GM12878 (cell line): ENCODE measurements at regions not wholly inside any gene's neighbourhood (a gene's known extent, or its start where the extent isn't known, plus 50 kb on each side); places are given as distances from the start of the nearest gene placed in this dataset.

Source experiments
- CBX5 ChIP-seq: sonication (generic); IDR thresholded peaks from 2 replicates; pipeline ENCODE4 v1.6.1; 2016; ENCODE audit warnings: low read depth, moderate library complexity, mild to moderate bottlenecking, inconsistent platforms
- EGR1 ChIP-seq, 2 experiments: IDR thresholded peaks; 1 replicate in 1 of 2; 2 replicates in 1 of 2; pipeline ENCODE4 v1.6.1; 2011 to 2012; ENCODE audit warnings: low read depth in 2 of 2, low read length in 2 of 2, borderline replicate concordance in 1 of 2, mild to moderate bottlenecking in 1 of 2, moderate library complexity in 1 of 2
- HDAC6 ChIP-seq: fragments of 200-600 bp; sonication (generic); IDR thresholded peaks from one replicate; pipeline ENCODE4 v1.8.0; 2017; ENCODE audit warnings: antibody characterized with exemption; ENCODE audit not compliant: unreplicated experiment
- KDM1A ChIP-seq: fragments of 200-600 bp; sonication (generic); IDR thresholded peaks from 2 replicates; pipeline ENCODE4 v1.6.1; 2016; ENCODE audit warnings: borderline replicate concordance
- NFIC ChIP-seq: IDR thresholded peaks from 2 replicates; pipeline ENCODE4 v1.6.1; 2012; ENCODE audit warnings: low read depth, mild to moderate bottlenecking, inconsistent platforms, low read length, moderate library complexity
- POLR2AphosphoS5 ChIP-seq: IDR thresholded peaks from 2 replicates; pipeline ENCODE4 v1.6.1; 2011; ENCODE audit warnings: mild to moderate bottlenecking, low read length, inconsistent platforms
- ZNF274 ChIP-seq: IDR thresholded peaks from one replicate; pipeline ENCODE4 v1.8.0; 2011; ENCODE audit not compliant: insufficient read length, insufficient read depth
- TF ChIP-seq, protein P1 (sequence below), 3 experiments: IDR thresholded peaks in 2 of 3; conservative IDR thresholded peaks in 1 of 3; 2 replicates each; pipeline ENCODE4 v1.5.1; 2011; ENCODE audit warnings: low read depth in 3 of 3, low read length in 3 of 3, mild to moderate bottlenecking in 3 of 3, control low read depth in 2 of 3, moderate library complexity in 2 of 3, inconsistent platforms in 1 of 3, mixed read lengths in 1 of 3; ENCODE audit not compliant: control insufficient read depth in 2 of 3, insufficient read depth in 1 of 3; ENCODE audit errors: extremely low read depth in 1 of 3

DNA sequence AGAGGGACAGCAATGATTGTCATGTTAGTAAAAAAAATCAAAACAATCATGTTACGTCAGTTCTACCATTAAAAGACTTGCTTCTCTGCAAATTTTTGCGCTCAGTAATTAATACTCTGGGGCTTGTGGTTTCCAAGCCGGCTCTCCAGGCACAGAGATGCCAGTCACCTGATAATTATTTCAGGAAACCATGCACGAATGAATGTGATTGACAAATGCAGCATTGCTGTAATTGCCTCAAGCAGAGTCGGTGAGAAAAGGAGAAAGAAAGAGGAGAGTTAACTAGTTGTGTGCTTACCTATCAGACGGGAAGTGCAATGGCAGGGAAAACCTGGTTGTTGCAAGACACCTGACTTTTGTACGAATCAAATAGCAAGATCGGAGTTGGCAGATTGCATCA lies 609.8 kb upstream of the MKI67 start:
- TF ChIP-seq EGR1 (IDR thresholded peaks at IDR 0.05; ENCODE audit: borderline replicate concordance in 1 of 2, low read depth in 2 of 2, low read length in 2 of 2): no peak
- no peak for TF ChIP-seq CBX5
- TF ChIP-seq HDAC6: no peak
- TF ChIP-seq KDM1A: no peak
- TF ChIP-seq, protein P1, sequence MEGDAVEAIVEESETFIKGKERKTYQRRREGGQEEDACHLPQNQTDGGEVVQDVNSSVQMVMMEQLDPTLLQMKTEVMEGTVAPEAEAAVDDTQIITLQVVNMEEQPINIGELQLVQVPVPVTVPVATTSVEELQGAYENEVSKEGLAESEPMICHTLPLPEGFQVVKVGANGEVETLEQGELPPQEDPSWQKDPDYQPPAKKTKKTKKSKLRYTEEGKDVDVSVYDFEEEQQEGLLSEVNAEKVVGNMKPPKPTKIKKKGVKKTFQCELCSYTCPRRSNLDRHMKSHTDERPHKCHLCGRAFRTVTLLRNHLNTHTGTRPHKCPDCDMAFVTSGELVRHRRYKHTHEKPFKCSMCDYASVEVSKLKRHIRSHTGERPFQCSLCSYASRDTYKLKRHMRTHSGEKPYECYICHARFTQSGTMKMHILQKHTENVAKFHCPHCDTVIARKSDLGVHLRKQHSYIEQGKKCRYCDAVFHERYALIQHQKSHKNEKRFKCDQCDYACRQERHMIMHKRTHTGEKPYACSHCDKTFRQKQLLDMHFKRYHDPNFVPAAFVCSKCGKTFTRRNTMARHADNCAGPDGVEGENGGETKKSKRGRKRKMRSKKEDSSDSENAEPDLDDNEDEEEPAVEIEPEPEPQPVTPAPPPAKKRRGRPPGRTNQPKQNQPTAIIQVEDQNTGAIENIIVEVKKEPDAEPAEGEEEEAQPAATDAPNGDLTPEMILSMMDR (IDR thresholded peaks at IDR 0.05 in 2 of 3, conservative IDR thresholded peaks at IDR 0.05 in 1 of 3; ENCODE audit: control insufficient read depth in 2 of 3, extremely low read depth in 1 of 3, insufficient read depth in 1 of 3, low read depth in 3 of 3, low read length in 3 of 3): no peak
- no peak for TF ChIP-seq NFIC
- TF ChIP-seq ZNF274: no peak
- no peak for TF ChIP-seq POLR2AphosphoS5
